Gastrocnemius medialis (tissue), 4 donors: ENCODE measurements at regions not wholly inside any gene's neighbourhood (a gene's known extent, or its start where the extent isn't known, plus 50 kb on each side); places are given as distances from the start of the nearest gene placed in this dataset.

Experiments
- CTCF ChIP-seq, 5 experiments: fragments of 450-650 bp in 3 of 5; fragments of 200-600 bp in 2 of 5; sonication (generic) in 2 of 5; IDR thresholded peaks in 4 of 5; conservative IDR thresholded peaks in 1 of 5; 1 replicate in 4 of 5; 2 replicates in 1 of 5; pipeline ENCODE4 v1.5.1; 2016 to 2019; ENCODE audit warnings: antibody characterized with exemption in 5 of 5, mild to moderate bottlenecking in 3 of 5, moderate library complexity in 3 of 5
- POLR2A ChIP-seq, 2 donors: fragments of 450-650 bp; IDR thresholded peaks; one replicate each; pipeline ENCODE4 v1.6.1; 2017; ENCODE audit warnings: antibody characterized with exemption in 2 of 2, mild to moderate bottlenecking in 2 of 2, moderate library complexity in 2 of 2

GRCh38 chr9:12980085-12980851 is 205.4 kb downstream of the LURAP1L start:
- no peak for TF ChIP-seq CTCF (IDR thresholded peaks at IDR 0.05 in 4 of 5, conservative IDR thresholded peaks at IDR 0.05 in 1 of 5)
- no peak for TF ChIP-seq POLR2A (IDR thresholded peaks at IDR 0.05)
